ENCODE measurements at regions not wholly inside any gene's neighbourhood (a gene's known extent, or its start where the extent isn't known, plus 50 kb on each side); places are given as distances from the start of the nearest gene placed in this dataset.
"Not testable (repeated sequence)": the region's sequence is repeated elsewhere in the genome, so short reads cannot be mapped to it uniquely, and the experiment has no call there.

DNA sequence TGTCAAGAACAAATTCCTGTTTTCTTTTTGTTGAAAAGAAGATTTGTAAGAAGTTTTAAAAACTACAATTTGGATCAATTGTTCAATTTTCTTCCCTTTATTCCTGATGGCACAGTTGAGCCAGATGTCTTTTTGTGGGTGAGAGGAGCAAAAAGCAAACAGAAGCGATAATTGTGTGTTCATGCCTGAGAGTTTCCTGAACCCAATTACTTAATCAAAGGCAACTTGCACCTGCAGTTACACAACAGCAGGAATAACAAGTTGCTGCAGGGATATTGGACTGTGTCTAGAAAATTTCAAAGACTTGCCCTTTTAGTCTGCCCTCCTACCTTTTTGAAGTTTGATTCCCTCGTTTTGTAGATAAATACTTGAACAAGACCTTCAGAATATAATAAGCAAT is 383.6 kb downstream of the DSEL start:
- DNase-seq, result no peak

DNA sequence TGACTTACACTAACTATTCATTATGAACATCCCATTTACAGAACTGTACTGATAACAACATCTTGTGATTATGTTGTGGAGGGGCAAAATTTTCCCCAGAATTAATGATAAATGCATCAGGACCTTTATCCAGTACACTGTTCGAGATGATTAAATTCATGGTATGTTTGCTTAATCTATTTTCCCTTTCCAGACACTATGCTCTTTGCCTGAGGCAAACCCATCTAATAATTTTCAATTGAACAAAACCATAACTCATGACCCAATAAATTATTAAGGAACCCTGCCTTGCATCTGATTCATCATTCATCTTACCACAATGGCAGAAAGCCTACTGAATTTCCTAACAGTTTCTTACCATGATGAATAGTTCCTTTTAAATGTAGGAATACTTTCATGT is 385.0 kb downstream of the DSEL start:
- DNase-seq, result no peak

DNA sequence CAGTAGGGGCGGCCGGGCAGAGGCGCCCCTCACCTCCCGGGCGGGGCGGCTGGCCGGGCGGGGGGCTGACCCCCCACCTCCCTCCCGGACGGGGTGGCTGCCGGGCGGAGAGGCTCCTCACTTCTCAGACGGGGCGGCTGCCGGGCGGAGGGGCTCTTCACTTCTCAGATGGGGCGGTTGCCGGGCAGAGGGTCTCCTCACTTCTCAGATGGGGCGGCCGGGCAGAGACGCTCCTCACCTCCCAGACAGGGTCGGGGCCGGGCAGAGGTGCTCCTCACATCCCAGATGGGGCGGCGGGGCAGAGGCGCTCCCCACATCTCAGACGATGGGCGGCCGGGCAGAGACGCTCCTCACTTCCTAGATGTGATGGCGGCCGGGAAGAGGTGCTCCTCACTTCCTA is 389.8 kb downstream of the DSEL start:
- not testable (repeated sequence) for DNase-seq

DNA sequence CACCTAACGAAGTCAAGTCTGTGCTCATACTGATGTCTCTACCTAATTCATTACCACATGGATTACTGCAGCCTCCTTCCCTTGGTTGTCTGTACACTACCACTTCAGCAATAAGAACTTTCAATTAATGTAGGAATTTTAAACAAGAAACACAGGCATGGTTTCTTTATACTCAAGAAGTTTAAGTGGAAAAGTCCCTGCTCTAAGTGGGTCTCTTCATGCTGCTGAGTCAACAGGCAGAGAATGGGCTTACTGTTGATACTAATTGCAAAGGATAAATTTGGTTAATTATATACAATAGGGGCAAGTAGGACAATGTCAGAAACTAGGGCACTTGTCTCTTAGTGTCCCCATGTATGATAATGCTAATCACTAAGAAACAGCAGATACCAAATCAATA is 392.6 kb downstream of the DSEL start:
- no peak for DNase-seq

DNA sequence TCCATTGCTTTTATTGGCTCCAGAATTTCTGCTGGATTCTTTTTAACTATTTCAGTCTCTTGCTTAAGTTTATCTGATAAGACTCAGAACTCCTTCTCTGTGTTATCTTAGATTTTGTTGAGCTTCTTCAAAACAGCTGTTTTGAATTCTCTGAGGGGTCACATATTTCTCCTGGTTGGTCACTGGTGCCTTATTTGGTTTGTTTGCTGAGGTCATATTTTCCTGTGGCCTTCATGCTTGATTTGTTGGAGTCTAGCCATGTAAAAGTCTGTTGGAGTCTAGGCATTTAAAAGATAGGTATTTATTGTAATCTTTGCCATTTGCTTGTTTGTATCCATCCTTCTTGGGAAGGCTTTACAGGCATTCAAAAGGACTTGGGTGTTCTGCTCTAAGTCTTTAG is 398.7 kb downstream of the DSEL start:
- DNase-seq, result peak; percentile 37

DNA sequence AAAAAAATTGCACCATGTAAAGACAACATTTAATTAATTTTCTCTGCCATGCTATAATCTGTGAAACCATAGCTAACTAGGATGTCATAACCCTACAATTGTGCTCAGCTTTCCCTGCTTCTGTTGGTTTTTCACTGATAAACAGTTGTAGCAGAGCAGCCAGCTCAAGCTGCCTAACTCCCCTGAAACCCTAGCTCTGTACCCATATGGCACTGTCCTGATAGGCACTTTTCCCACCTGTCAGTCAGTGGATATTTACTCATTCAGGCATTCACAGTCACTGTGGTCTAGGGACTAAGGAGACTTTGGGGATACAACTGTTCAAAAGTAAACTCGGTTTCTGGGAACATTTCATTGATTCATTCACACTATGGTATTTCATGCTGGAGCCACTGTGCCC is 407.0 kb downstream of the DSEL start:
- no peak for DNase-seq

DNA sequence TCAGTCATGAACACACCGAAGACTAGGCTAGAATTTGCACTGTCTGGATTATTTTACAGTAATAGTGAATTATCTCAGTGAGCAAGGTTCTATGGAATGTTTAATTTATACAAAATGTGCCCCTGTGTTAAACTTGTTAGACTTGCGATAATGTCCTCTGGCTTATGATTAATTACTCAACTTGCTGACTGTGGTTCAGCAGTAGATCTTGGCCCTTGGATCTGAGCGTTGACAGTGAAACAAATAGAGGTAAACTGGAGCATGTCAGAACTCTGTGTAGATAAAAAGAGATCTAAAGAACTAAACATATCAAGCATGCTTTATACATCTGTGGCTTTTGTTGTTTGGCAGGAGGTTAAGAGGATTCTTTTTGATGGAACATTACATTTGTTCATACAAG is 407.6 kb downstream of the DSEL start:
- DNase-seq, result no peak

DNA sequence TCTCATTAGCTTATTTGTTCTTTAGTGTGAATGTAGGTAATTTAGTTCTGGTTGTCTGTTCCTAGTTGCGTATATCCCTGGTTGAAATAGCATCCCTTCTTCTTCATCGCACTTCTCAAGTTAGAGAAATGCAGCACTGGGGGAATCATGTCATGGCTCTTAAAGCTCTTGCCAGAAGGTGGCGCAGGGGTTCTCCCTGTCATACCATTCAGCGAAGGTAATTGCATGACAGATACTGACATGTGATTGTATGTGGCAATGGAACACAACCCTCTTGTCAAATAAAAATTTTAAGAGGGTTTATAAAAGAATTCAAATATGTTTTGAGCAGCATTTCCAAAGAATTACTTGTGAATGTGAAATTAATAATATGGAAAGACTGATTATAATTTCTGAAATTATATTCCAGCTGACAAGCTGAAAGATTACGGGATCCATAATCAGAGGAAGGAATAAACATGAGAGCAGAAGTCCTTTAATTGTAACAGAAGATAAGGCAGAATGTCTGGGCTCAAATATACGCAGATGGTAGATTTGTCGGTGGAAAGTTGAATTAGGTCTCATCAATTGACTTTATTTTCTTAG is 411.7 kb downstream of the DSEL start:
- peak; percentile 73 for DNase-seq

DNA sequence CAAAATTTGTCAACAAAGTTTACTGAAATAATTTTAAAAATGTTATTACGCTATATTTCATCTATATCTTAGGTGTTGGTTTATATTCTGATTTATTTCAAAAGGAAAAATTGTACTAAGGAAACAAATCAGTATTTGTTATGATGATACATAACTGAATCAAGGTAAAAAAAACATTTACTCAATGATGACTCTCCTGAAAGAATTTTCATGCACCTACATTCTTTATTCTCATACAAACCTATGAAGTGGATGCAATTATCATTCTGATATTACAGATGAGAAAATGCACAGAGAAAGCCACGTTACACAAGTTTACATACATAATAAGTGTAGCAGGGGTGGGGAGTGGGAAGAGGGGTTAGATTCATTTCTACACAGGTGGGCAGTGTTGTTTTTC is 422.4 kb downstream of the DSEL start:
- DNase-seq, result no peak

DNA sequence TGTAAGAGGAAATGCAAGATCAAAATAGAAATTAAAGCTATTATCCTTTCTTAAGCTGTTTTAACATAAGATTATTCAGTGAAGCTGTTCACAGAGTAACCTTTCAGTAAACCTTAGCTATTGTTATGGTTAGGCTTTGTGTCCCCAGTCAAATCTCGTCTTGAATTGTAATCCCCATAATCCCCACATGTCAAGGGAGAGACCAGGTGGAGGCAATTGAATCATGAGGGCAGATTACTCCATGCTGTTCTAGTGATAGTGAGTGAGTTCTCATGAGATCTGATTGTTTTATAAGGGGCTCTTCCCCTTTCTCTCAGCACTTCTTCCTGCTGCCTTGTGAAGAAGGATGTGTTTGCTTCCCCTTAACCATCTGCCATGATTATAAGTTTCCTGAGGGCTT is 424.4 kb downstream of the DSEL start:
- DNase-seq, result no peak

DNA sequence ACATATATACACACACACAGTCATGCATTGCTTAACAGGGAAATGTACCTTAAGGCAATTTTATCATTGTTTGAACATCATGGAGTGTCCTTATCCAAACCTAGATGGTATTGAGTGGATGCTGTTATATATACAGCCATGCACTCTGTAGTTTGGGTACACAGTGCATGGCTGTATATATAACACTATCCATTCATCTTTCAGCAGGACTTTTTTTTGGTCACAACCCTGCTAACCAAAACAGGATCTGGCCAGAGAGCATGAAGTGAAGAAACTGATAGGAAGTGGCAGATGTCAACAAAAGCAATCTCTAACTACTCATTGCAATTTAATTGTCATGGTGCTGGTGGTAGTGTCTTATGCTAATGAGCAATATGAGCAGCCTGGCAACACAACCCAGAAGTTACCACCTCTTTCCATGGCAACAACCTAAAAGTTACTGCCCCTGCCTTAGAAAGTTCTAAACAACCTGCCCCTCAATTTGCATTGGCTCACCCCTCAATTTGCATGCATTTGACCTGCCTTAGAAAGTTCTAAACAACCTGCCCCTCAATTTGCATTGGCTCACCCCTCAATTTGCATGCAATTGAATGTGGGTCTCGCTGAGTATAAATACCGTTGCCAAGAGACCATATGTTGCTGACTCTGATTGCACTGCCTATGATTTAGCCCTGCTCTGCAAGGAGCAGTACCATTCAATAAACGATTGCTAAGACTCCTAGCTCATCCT is 434.9 kb downstream of the DSEL start:
- DNase-seq, result no peak

DNA sequence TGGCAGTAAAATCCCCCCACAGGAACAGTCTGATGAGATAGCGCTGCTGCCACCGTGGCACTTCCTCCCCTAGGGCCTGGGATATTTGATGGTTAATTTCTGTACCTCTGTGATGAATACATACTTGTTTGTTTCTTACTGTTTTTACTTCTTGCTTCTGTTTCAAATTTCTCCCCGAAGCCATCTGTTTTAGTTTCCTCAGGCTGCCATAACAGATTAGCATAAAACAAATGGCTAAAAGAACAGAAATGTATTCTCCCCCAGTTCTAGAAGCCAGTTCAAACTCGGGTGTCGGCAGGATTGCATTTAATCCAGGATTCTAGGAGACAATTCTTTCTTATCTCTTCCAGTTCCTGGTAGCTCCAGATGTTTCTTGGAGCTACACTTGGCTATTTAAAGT is 435.9 kb downstream of the DSEL start:
- no peak for DNase-seq

DNA sequence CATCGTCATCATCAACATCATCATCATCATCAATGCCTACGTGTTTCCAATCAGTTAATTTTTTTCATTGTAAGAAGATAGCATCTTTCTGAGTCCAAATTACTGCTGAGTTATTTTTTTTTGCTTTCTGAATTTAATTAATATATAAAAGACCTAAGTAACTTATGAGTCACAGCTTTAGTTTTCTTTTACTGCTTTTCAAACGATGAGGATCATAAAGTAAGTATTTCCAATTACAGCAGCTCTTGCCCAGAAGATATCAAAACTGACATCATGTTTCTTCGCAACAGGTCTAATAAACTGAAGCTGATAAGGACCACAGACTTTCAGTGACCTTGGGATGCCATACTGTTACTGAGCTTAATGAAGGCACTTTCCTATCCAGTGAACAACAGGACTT is 442.2 kb downstream of the DSEL start:
- no peak for DNase-seq

DNA sequence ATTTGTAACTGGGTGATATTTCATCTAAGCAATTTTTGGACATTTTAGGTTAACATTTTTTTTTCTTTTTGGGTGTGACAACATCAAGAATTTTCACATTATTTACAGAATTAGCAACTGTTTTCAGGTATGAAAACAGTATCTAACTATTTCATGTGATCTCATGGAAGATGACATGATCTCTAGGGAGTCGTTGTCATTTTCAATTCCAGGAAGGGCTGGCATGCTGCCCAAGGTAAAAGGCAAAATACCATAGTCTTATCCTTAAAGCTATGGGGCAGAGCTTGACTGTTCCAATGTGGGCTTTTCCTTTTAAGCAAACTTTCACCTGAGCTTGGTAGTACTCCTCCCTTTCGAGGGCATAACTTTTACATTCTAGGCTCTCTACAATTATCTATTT is 443.7 kb downstream of the DSEL start:
- DNase-seq, result no peak

DNA sequence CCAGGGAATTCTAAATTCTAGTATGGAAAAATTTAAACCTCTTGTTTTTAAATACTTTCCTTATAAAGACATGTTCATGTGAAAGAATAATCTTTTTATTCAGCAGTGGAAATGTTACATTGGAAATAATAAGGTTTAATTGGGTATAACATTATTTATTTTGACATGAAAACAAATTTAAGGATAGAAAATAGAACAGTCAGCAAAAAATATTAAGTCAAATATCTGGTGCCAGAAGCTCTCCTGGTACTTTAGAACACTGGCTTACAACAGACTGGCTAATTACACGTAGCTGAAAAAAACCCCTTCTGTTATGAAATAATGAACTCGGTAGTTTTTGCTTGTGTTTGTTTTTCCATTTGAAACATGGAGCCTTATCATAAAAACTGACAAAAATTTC is 447.9 kb downstream of the DSEL start:
- no peak for DNase-seq

DNA sequence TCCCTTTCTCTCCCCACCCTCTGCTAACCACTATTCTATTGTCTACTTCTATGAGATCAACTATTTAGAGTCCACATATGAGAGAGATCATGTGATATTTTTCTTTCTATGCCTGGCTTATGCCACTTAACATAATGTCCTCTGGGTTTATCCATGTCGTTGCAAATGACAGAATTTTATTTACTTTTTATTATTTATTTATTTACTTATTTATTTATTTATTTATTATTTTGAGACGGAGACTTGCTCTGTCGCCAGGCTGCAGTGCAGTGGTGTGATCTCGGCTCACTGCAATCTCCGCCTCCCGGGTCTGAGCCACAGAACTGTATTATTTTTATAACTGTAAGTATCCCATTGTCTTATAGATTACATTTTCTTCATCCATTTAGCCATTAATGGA is 443.4 kb upstream of the CDH19 start:
- DNase-seq, result no peak

DNA sequence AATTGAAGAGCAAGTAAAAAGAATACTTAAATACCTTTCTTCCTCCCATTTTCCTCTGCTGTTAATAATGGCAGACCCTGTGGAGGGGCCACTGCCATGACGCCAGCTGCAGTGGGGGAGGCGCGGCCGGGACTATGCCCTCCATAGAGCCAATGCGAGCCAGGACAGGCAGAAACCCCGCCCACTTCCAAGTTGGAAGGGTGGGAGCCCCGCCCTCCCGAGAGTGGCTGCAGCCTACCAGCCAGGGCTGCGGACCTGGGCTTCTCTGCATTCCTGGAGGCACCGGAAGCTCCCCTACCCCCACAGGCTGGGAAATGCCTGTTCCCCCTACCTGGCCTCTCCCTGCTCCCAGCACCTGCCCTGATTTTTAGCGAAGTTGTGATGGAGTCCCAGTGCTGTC is 439.4 kb upstream of the CDH19 start:
- DNase-seq, result no peak

DNA sequence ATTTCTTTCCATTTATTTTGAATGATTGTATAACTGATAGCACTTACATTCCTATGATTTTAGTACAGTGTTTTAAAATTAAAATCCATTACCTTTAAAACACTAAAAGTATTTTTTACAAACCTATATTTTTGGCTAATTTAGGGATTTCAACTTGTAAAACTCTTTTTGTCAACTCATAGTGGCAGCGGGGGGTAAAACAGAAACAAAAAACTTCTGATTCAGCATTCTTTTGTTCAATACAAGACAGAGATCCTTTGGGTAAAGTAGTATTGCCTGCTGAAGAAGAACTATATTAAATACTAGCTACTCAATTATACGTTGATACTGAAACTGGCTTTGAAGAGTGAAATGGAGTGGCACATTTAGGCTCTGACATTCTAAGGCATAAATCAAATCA is 437.4 kb upstream of the CDH19 start:
- DNase-seq, result no peak

DNA sequence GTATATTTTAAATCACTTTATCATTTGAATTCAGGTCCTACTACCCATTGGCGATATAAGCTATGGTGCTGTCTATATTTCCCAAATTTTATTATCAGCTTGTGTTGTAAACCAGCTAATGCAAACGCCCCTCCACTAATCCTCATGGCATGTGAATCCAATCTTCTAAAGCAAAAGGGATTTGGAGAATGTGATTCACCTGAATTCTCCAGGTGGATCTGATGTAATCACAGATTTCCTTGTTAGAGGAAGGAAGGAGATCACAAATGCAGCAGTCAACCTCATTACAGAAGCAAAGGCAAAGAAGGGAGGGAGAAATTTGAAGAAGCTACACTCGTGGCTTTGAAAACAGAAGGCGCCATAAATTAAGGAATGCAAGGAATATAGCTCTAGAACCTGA is 431.1 kb upstream of the CDH19 start:
- no peak for DNase-seq

DNA sequence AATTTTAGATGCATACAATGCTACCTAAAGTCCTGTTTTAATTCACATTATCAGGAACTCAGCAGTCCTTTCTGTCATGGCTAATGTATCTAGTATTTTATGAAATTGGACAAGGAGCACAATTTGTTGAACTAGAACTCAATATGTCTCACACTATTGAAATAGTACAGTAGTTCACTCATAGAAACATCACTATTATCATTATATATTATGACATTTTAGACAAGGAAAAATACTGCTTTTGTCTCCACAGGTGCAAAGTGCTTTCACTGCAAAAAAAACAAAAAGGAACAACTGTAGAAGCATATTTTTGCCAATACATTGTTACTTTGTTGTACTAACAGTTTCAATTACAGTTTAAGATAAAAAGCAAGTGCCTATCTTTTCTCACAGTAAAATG is 419.2 kb upstream of the CDH19 start:
- no peak for DNase-seq

DNA sequence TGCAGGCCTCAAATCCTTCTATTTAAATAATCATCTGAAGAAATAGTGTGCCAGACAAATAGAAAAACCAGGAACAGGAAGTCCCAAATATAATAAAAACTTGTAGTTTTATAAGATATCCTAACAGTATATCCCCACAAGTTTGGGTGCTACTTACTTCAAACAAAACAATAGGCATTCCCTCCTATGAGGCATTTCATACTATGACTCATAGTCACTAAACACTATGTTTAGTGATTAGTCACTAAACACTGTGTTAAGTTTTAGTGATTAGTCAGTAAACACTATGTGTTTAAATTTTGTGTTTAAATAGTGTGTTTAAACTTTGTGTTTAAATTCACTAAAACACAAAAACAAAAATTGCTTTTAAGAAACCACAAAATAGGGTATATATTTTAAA is 407.0 kb upstream of the CDH19 start:
- peak; percentile 15 for DNase-seq

DNA sequence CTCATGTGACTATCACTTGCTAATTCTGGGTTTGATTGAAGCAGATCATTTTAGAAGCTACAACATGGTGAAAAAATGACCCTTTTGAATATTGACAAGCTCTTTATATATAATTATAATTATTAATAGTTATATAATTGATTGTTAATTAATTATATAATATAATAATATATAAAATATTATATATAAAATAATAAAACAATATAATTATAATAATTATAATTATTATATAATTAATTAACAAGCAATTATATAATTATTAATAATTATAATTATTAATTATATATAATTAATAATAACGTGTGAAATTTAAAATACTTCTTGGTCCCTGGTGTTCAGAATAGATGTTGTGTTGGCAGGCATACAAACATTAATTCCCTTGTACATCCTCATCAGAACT is 404.1 kb upstream of the CDH19 start:
- no peak for DNase-seq

DNA sequence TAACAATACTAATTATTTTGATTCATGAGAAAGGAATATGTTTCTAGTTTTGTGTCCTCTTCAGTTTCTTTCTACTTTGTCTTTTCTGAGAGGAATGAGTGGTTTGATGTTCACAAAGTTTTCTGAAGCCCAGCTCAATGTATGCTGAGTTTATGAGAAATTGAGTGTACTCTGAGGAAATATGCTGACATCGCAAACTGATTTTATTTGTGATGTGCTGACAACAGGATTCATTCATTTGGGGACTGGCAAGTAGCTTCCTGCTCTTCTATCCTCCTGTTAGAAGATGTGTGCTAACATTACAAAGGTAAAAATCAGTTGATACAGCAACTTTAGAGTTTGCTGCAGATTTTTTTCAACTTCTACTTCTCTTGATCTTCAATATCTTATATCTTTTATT is 403.2 kb upstream of the CDH19 start:
- DNase-seq, result no peak

DNA sequence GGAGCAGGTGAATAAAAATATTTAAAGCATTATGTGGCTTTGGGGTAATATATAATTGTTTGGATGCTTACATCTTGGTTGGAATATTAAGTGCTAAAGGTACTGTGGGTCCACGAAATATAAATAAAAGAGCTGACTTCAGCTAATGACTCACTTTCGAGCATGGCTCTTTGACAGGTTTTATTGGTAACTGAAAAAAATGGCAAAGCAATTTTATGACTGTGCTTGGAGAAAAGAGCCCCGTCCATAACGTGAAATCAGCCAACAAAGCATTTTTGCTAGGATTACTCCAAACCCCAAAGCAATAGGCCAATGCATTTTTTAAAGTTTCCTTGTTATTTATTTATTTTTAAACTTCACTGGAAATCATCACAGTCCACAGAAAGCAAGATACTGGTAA is 397.2 kb upstream of the CDH19 start:
- no peak for DNase-seq

DNA sequence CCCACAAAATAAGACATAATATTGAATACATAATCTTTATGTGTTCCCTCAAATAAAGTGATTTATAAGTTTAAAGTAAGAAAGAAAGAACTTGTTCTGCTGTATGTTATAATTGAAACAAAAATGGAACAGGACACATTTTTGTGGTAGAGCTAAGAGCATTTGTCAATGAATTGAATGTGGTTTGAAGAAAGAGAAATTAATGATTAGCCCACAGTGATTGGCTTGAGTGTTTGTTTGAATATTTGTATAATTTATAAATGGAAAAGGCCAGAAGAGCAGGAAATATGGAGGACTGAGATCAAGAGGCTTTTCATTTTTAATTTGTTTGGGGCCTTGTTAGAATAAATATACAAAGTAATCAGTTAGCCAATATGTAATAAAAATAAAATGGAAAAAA is 395.1 kb upstream of the CDH19 start:
- DNase-seq, result no peak
